ENCODE measurements at regions not wholly inside any gene's neighbourhood (a gene's known extent, or its start where the extent isn't known, plus 50 kb on each side); places are given as distances from the start of the nearest gene placed in this dataset.

DNA sequence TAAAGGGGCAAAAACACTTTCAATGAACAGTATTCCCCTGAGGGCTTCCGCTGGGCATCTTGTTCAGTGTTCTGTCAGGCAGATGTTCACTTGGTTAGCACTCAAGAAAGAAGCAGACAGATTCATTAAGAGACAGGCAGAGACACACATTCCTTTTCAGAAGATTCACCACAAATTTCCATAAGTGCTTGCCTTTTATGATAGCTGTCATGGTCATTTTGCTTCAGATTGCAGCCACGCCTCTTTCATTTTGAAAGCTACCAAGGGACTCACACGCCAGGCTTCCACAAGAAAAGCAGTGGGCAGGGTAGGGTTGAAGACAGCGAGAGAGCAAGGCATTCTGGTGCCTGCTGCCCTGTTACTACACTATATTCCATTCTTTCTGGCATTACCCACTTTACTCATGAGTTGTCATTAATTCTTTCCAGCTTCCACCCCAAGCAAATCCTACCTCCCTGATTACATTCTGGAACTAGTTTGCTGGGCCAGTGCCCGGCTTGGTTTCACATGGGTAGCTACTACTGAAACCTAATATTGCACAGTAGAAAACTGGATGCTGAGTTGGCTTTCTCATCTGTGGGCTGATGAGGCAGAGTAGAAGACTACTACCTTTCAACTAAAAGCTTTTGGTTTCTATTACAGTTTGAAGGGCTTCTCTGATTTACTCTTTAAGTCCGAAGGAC, 91.2 kb upstream of the COL24A1 start:
- Histone ChIP-seq H3K4ac (ENCODE audit: low read depth, low read length) (no peak overlapping the region), H2AK5ac (ENCODE audit: low read length) (no peak overlapping the region), H3K27me3 (ENCODE audit: insufficient read depth, low read length) (no peaks in the 10 kb centered on the region), H2BK5ac (ENCODE audit: low read depth, low read length, poor library complexity) (no peak overlapping the region), H3K79me2 (ENCODE audit: control insufficient read depth, insufficient read depth, low read length, poor library complexity) (no peaks in the 10 kb centered on the region), H3K4me3 (ENCODE audit: low read depth, low read length) (no peak overlapping the region), H3K4me1 (ENCODE audit: control insufficient read depth in 1 of 2, insufficient read depth in 2 of 2, low read length in 2 of 2) (no peaks in the 10 kb centered on the region), H3K18ac (ENCODE audit: low read length) (no peak overlapping the region), H3K14ac (ENCODE audit: low read length) (no peak overlapping the region), H3K27ac (ENCODE audit: low read depth, low read length) (no peak overlapping the region), H4K91ac (ENCODE audit: low read depth, low read length) (no peak overlapping the region), H4K12ac (ENCODE audit: low read depth, low read length) (no peak overlapping the region), H4K8ac (ENCODE audit: low read depth, low read length) (no peak overlapping the region), H2BK120ac (ENCODE audit: insufficient read depth, low read length, poor library complexity) (no peak overlapping the region), H3K36me3 (ENCODE audit: control insufficient read depth in 1 of 2, insufficient read depth in 2 of 2, low read length in 2 of 2) (no peaks in the 10 kb centered on the region), H2BK12ac (ENCODE audit: low read length) (no peak overlapping the region), H3K79me1 (ENCODE audit: low read length) (no peaks in the 10 kb centered on the region), H3K9me3 (ENCODE audit: insufficient read depth, low read depth, low read length) (no peaks in the 10 kb centered on the region), H3K23ac (ENCODE audit: low read length) (no peak overlapping the region), H3K9ac (ENCODE audit: low read length) (no peak overlapping the region), H2AFZ (ENCODE audit: insufficient read depth, low read length, poor library complexity) (no peak overlapping the region), H3K4me2 (ENCODE audit: low read length) (no peak overlapping the region)
- DNase-seq, result no peak
- no CpG with 5 or more reads among the region's 6 CpGs for WGBS (ENCODE audit: extremely low coverage, insufficient coverage, insufficient read length)

DNA sequence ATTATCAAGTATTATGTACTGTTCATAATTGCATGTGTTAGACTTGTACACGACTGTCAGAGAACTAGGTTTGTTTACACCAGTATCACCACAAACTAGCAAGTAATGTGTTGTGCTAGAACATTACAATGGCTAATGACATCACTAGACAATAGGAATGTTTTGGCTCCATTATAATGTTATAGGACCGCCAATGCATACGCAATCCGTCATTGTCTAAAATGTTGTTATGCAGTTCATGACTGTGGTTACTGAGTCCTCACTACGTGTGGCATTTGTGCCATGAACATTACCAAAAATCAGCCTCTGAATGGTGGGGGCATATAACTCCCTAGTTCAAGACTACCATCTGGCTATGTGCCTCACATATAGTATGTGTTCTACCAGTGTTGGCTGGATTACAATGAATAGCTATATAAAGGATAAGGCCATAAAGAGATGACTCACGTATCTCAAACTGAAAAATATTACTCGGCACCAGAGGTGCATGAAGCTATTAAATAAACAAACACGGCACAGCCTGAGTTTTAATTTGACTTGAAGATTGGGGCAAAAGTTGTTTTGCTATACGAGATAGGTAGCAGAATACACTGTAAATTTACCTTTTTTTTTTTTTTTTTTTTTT, 89.1 kb upstream of the COL24A1 start:
- no peak overlapping the region for H3K4ac ChIP-seq (ENCODE audit: low read depth, low read length)
- H3K9me3 ChIP-seq (ENCODE audit: insufficient read depth, low read depth, low read length), result no peaks in the 10 kb centered on the region
- H2BK5ac ChIP-seq (ENCODE audit: low read depth, low read length, poor library complexity), result no peak overlapping the region
- no peak overlapping the region for H3K4me2 ChIP-seq (ENCODE audit: low read length)
- no peak overlapping the region for H3K4me3 ChIP-seq (ENCODE audit: low read depth, low read length)
- no peak overlapping the region for H2BK12ac ChIP-seq (ENCODE audit: low read length)
- H2AFZ ChIP-seq (ENCODE audit: insufficient read depth, low read length, poor library complexity), result no peak overlapping the region
- H4K8ac ChIP-seq (ENCODE audit: low read depth, low read length), result no peak overlapping the region
- no peak overlapping the region for H3K9ac ChIP-seq (ENCODE audit: low read length)
- H3K27ac ChIP-seq (ENCODE audit: low read depth, low read length), result no peak overlapping the region
- H3K79me1 ChIP-seq (ENCODE audit: low read length), result no peaks in the 10 kb centered on the region
- no peaks in the 10 kb centered on the region for H3K36me3 ChIP-seq (ENCODE audit: control insufficient read depth in 1 of 2, insufficient read depth in 2 of 2, low read length in 2 of 2)
- no peaks in the 10 kb centered on the region for H3K79me2 ChIP-seq (ENCODE audit: control insufficient read depth, insufficient read depth, low read length, poor library complexity)
- H4K12ac ChIP-seq (ENCODE audit: low read depth, low read length), result no peak overlapping the region
- no peaks in the 10 kb centered on the region for H3K27me3 ChIP-seq (ENCODE audit: insufficient read depth, low read length)
- H3K23ac ChIP-seq (ENCODE audit: low read length), result no peak overlapping the region
- no peak overlapping the region for H2BK120ac ChIP-seq (ENCODE audit: insufficient read depth, low read length, poor library complexity)
- no peak for DNase-seq
- no CpG with 5 or more reads among the region's 9 CpGs for WGBS (ENCODE audit: extremely low coverage, insufficient coverage, insufficient read length)
- no peaks in the 10 kb centered on the region for H3K4me1 ChIP-seq (ENCODE audit: control insufficient read depth in 1 of 2, insufficient read depth in 2 of 2, low read length in 2 of 2)
- H4K91ac ChIP-seq (ENCODE audit: low read depth, low read length), result no peak overlapping the region
- H2AK5ac ChIP-seq (ENCODE audit: low read length), result no peak overlapping the region
- H3K18ac ChIP-seq (ENCODE audit: low read length), result no peak overlapping the region
- no peak overlapping the region for H3K14ac ChIP-seq (ENCODE audit: low read length)

DNA sequence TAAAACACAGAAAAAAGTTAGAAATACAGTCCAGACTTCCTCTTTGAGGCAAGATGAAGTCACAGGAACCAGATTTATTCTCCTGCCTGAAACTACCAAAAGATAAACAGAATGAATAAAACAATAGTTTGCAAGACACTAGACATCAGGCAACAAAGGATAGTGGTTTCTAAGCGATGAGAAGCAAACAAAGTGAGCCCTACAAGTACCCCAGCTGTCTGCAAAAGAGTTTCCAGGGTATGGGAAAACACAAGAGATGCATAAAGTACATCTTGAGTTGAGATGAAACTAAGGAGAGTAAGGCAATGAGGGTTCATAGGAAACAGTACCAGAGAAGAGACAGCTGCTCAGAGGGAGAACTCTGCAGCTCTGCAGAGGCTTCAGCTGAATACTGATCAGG, 83.3 kb upstream of the COL24A1 start:
- no peak overlapping the region for H2BK5ac ChIP-seq (ENCODE audit: low read depth, low read length, poor library complexity)
- H3K4me2 ChIP-seq (ENCODE audit: low read length), result no peak overlapping the region
- H2AK5ac ChIP-seq (ENCODE audit: low read length), result no peak overlapping the region
- H3K4ac ChIP-seq (ENCODE audit: low read depth, low read length), result no peak overlapping the region
- no peak overlapping the region for H3K14ac ChIP-seq (ENCODE audit: low read length)
- H3K79me2 ChIP-seq (ENCODE audit: control insufficient read depth, insufficient read depth, low read length, poor library complexity), result no peaks in the 10 kb centered on the region
- no peaks in the 10 kb centered on the region for H3K36me3 ChIP-seq (ENCODE audit: control insufficient read depth in 1 of 2, insufficient read depth in 2 of 2, low read length in 2 of 2)
- H3K27me3 ChIP-seq (ENCODE audit: insufficient read depth, low read length), result no peaks in the 10 kb centered on the region
- no peaks in the 10 kb centered on the region for H3K9me3 ChIP-seq (ENCODE audit: insufficient read depth, low read depth, low read length)
- no peak overlapping the region for H4K91ac ChIP-seq (ENCODE audit: low read depth, low read length)
- H2BK12ac ChIP-seq (ENCODE audit: low read length), result no peak overlapping the region
- H2BK120ac ChIP-seq (ENCODE audit: insufficient read depth, low read length, poor library complexity), result no peak overlapping the region
- no peak overlapping the region for H4K12ac ChIP-seq (ENCODE audit: low read depth, low read length)
- no peak overlapping the region for H4K8ac ChIP-seq (ENCODE audit: low read depth, low read length)
- DNase-seq, result no peak
- H3K9ac ChIP-seq (ENCODE audit: low read length), result no peak overlapping the region
- no peaks in the 10 kb centered on the region for H3K4me1 ChIP-seq (ENCODE audit: control insufficient read depth in 1 of 2, insufficient read depth in 2 of 2, low read length in 2 of 2)
- no peak overlapping the region for H3K23ac ChIP-seq (ENCODE audit: low read length)
- no peaks in the 10 kb centered on the region for H3K79me1 ChIP-seq (ENCODE audit: low read length)
- WGBS (ENCODE audit: extremely low coverage, insufficient coverage, insufficient read length), result no CpG with 5 or more reads among the region's 1 CpG
- H3K27ac ChIP-seq (ENCODE audit: low read depth, low read length), result no peak overlapping the region
- no peak overlapping the region for H2AFZ ChIP-seq (ENCODE audit: insufficient read depth, low read length, poor library complexity)
- H3K4me3 ChIP-seq (ENCODE audit: low read depth, low read length), result no peak overlapping the region
- no peak overlapping the region for H3K18ac ChIP-seq (ENCODE audit: low read length)

DNA sequence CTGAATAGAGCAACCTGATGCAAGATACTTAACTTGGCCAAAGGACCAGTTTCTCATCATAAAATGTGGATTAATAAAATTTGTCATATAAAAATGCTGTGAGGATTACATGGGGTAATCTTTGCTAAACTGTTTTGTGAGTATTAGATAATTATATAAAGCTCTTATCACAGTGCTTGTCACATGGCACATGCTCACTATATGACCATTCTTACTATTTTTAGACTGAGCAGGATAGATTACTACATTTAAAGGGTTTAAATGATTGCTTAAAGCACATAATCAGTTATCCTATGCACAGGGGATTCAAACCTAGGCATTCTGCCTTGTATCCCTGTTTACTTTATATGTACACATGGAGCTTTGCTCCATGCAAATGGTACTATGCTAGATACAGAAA, 82.9 kb upstream of the COL24A1 start:
- no peak overlapping the region for H2AK5ac ChIP-seq (ENCODE audit: low read length)
- H3K4ac ChIP-seq (ENCODE audit: low read depth, low read length), result no peak overlapping the region
- no peak overlapping the region for H4K91ac ChIP-seq (ENCODE audit: low read depth, low read length)
- H2AFZ ChIP-seq (ENCODE audit: insufficient read depth, low read length, poor library complexity), result no peak overlapping the region
- no peaks in the 10 kb centered on the region for H3K79me1 ChIP-seq (ENCODE audit: low read length)
- no peak overlapping the region for H3K4me3 ChIP-seq (ENCODE audit: low read depth, low read length)
- no peaks in the 10 kb centered on the region for H3K79me2 ChIP-seq (ENCODE audit: control insufficient read depth, insufficient read depth, low read length, poor library complexity)
- no peak overlapping the region for H2BK120ac ChIP-seq (ENCODE audit: insufficient read depth, low read length, poor library complexity)
- H2BK12ac ChIP-seq (ENCODE audit: low read length), result no peak overlapping the region
- no peak overlapping the region for H3K14ac ChIP-seq (ENCODE audit: low read length)
- DNase-seq, result no peak
- H3K27me3 ChIP-seq (ENCODE audit: insufficient read depth, low read length), result no peaks in the 10 kb centered on the region
- H3K4me2 ChIP-seq (ENCODE audit: low read length), result no peak overlapping the region
- H3K27ac ChIP-seq (ENCODE audit: low read depth, low read length), result no peak overlapping the region
- H3K4me1 ChIP-seq (ENCODE audit: control insufficient read depth in 1 of 2, insufficient read depth in 2 of 2, low read length in 2 of 2), result no peaks in the 10 kb centered on the region
- H2BK5ac ChIP-seq (ENCODE audit: low read depth, low read length, poor library complexity), result no peak overlapping the region
- no peaks in the 10 kb centered on the region for H3K36me3 ChIP-seq (ENCODE audit: control insufficient read depth in 1 of 2, insufficient read depth in 2 of 2, low read length in 2 of 2)
- H3K9me3 ChIP-seq (ENCODE audit: insufficient read depth, low read depth, low read length), result no peaks in the 10 kb centered on the region
- no peak overlapping the region for H4K8ac ChIP-seq (ENCODE audit: low read depth, low read length)
- H3K9ac ChIP-seq (ENCODE audit: low read length), result no peak overlapping the region
- H3K18ac ChIP-seq (ENCODE audit: low read length), result no peak overlapping the region
- H4K12ac ChIP-seq (ENCODE audit: low read depth, low read length), result no peak overlapping the region
- no peak overlapping the region for H3K23ac ChIP-seq (ENCODE audit: low read length)

Measured in trophoblast cell (in vitro differentiated cells and primary cell).